GM23338 (cell line): ENCODE measurements at regions not wholly inside any gene's neighbourhood (a gene's known extent, or its start where the extent isn't known, plus 50 kb on each side); places are given as distances from the start of the nearest gene placed in this dataset.

Experiments used
- ATAC-seq: fragments of 200-7000 bp; cut with Tn5 transposase; 3 replicates; pipeline ENCODE4 v1.9.1; 2020
- DNase-seq: peaks from one replicate; pipeline ENCODE4 v3.0.0-alpha.2; 2015; ENCODE audit warnings: low spot score
- H2AFZ ChIP-seq: fragments of 200-600 bp; sonication (generic); 2 replicates; pipeline ENCODE4 v1.8.0; 2016; ENCODE audit warnings: antibody characterized with exemption, mild to moderate bottlenecking, moderate library complexity
- H3F3A ChIP-seq: fragments of 200-600 bp; sonication (generic); replicated peaks from 2 replicates; pipeline ENCODE4 v1.8.0; 2017; ENCODE audit warnings: antibody characterized with exemption, mixed run types, low read depth
- H3K27ac ChIP-seq: fragments of 200-600 bp; sonication (generic); 2 replicates; pipeline ENCODE4 v1.6.1; 2016; ENCODE audit warnings: low read depth
- H3K27me3 ChIP-seq: fragments of 200-600 bp; sonication (generic); 2 replicates; pipeline ENCODE4 v1.8.0; 2016; ENCODE audit warnings: mild to moderate bottlenecking, mixed run types, moderate library complexity; ENCODE audit not compliant: insufficient read depth
- H3K36me3 ChIP-seq: fragments of 200-600 bp; sonication (generic); 2 replicates; pipeline ENCODE4 v1.8.0; 2016; ENCODE audit warnings: mild to moderate bottlenecking; ENCODE audit not compliant: insufficient read depth
- H3K4me1 ChIP-seq: fragments of 200-600 bp; sonication (generic); 2 replicates; pipeline ENCODE4 v1.8.0; 2016; ENCODE audit warnings: mild to moderate bottlenecking, moderate library complexity; ENCODE audit not compliant: insufficient read depth
- H3K4me2 ChIP-seq: fragments of 200-600 bp; sonication (generic); 2 replicates; pipeline ENCODE4 v1.7.1; 2017; ENCODE audit warnings: mixed run types
- H3K4me3 ChIP-seq: fragments of 200-600 bp; sonication (generic); 2 replicates; pipeline ENCODE4 v1.6.1; 2016; ENCODE audit warnings: mixed run types
- H3K79me2 ChIP-seq: fragments of 200-600 bp; sonication (generic); replicated peaks from 2 replicates; pipeline ENCODE4 v1.8.0; 2017; ENCODE audit warnings: mild to moderate bottlenecking; ENCODE audit not compliant: insufficient read depth
- H3K9me2 ChIP-seq: fragments of 200-600 bp; sonication (generic); 2 replicates; pipeline ENCODE4 v1.8.0; 2017; ENCODE audit not compliant: insufficient read depth
- H4K20me1 ChIP-seq: fragments of 200-600 bp; sonication (generic); replicated peaks from 2 replicates; pipeline ENCODE4 v1.8.0; 2017; ENCODE audit warnings: mild to moderate bottlenecking; ENCODE audit not compliant: insufficient read depth
- H3K27ac Mint-ChIP-seq: 2 replicates; pipeline ENCODE4 v1.8.0; 2020; ENCODE audit warnings: inconsistent platforms, mild to moderate bottlenecking, moderate library complexity, mixed read lengths
- H3K27me3 Mint-ChIP-seq: 3 replicates; pipeline ENCODE4 v1.8.0; 2022; ENCODE audit warnings: low read depth, mild to moderate bottlenecking, moderate library complexity, mixed read lengths, inconsistent platforms; ENCODE audit not compliant: insufficient read depth, poor library complexity
- H3K36me3 Mint-ChIP-seq: 3 replicates; pipeline ENCODE4 v1.8.0; 2021; ENCODE audit warnings: low read depth, mild to moderate bottlenecking, inconsistent platforms, moderate library complexity, mixed read lengths
- H3K4me1 Mint-ChIP-seq: 3 replicates; pipeline ENCODE4 v1.8.0; 2020; ENCODE audit warnings: mild to moderate bottlenecking, inconsistent platforms, mixed read lengths
- H3K4me3 Mint-ChIP-seq: 3 replicates; pipeline ENCODE4 v1.8.0; 2021; ENCODE audit warnings: moderate library complexity, mild to moderate bottlenecking, inconsistent platforms, mixed read lengths
- H3K9me3 Mint-ChIP-seq: 3 replicates; pipeline ENCODE4 v1.8.0; 2020; ENCODE audit warnings: moderate library complexity, mild to moderate bottlenecking, inconsistent platforms, mixed read lengths
- CTCF ChIP-seq, 2 experiments: fragments of 200-600 bp in 1 of 2; sonication (generic) in 1 of 2; conservative IDR thresholded peaks; 2 replicates each; pipeline versions ENCODE4 v1.5.1 to v1.6.1; 2016 to 2017; ENCODE audit warnings: antibody characterized with exemption in 2 of 2, low read depth in 2 of 2, mild to moderate bottlenecking in 2 of 2, moderate library complexity in 1 of 2
- EZH2 ChIP-seq: fragments of 200-600 bp; sonication (generic); IDR thresholded peaks from one replicate; pipeline ENCODE4 v1.8.0; 2017; ENCODE audit warnings: antibody characterized with exemption, mild to moderate bottlenecking, low read depth; ENCODE audit not compliant: unreplicated experiment
- EZH2phosphoT487 ChIP-seq: fragments of 200-600 bp; sonication (generic); IDR thresholded peaks from one replicate; pipeline ENCODE4 v1.8.1; 2018; ENCODE audit warnings: antibody characterized with exemption; ENCODE audit not compliant: unreplicated experiment
- NANOG ChIP-seq: IDR thresholded peaks from 2 replicates; pipeline ENCODE4 v1.6.1; 2016; ENCODE audit warnings: antibody characterized with exemption, borderline replicate concordance
- ZNF331 ChIP-seq: fragments of 250-450 bp; sonication (Bioruptor Pico); IDR thresholded peaks from 2 replicates; pipeline ENCODE4 v1.5.0; 2020; ENCODE audit warnings: low read depth, mild to moderate bottlenecking, moderate library complexity
- TF ChIP-seq, protein P1 (sequence below): IDR thresholded peaks from one replicate; pipeline ENCODE4 v1.6.1; 2018; ENCODE audit warnings: antibody characterized with exemption; ENCODE audit not compliant: unreplicated experiment
- TF ChIP-seq, protein P2 (sequence below): IDR thresholded peaks from 2 replicates; pipeline ENCODE4 v1.6.1; 2016; ENCODE audit warnings: antibody characterized with exemption

GRCh38 chrY:19410980-19411766 is 333.4 kb downstream of the KDM5D start (continued):
- TF ChIP-seq, protein P1, sequence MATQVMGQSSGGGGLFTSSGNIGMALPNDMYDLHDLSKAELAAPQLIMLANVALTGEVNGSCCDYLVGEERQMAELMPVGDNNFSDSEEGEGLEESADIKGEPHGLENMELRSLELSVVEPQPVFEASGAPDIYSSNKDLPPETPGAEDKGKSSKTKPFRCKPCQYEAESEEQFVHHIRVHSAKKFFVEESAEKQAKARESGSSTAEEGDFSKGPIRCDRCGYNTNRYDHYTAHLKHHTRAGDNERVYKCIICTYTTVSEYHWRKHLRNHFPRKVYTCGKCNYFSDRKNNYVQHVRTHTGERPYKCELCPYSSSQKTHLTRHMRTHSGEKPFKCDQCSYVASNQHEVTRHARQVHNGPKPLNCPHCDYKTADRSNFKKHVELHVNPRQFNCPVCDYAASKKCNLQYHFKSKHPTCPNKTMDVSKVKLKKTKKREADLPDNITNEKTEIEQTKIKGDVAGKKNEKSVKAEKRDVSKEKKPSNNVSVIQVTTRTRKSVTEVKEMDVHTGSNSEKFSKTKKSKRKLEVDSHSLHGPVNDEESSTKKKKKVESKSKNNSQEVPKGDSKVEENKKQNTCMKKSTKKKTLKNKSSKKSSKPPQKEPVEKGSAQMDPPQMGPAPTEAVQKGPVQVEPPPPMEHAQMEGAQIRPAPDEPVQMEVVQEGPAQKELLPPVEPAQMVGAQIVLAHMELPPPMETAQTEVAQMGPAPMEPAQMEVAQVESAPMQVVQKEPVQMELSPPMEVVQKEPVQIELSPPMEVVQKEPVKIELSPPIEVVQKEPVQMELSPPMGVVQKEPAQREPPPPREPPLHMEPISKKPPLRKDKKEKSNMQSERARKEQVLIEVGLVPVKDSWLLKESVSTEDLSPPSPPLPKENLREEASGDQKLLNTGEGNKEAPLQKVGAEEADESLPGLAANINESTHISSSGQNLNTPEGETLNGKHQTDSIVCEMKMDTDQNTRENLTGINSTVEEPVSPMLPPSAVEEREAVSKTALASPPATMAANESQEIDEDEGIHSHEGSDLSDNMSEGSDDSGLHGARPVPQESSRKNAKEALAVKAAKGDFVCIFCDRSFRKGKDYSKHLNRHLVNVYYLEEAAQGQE = no peak

GRCh38 chrY:19406246-19406645 is 338.3 kb downstream of the KDM5D start:
- TF ChIP-seq EZH2phosphoT487 (no peak), NANOG (no peak)
- H3K9me3 Mint-ChIP-seq = no peaks in the 10 kb centered on the region
- Histone ChIP-seq H3K27me3 (no peaks in the 10 kb centered on the region), H3K79me2 (no peaks in the 10 kb centered on the region), H2AFZ (no peak overlapping the region), H4K20me1 (no peaks in the 10 kb centered on the region), H3F3A (no peaks in the 10 kb centered on the region), H3K4me3 (no peak overlapping the region), H3K4me2 (no peak overlapping the region), H3K36me3 (no peaks in the 10 kb centered on the region), H3K27ac (no peak overlapping the region), H3K9me2 (no peaks in the 10 kb centered on the region), H3K4me1 (no peaks in the 10 kb centered on the region)
- H3K4me3 Mint-ChIP-seq = no peak overlapping the region
- H3K4me1 Mint-ChIP-seq = peaks cover 3% of the 10 kb centered on the region; the same call in 2 of the 3 replicates
- H3K27me3 Mint-ChIP-seq = no peaks in the 10 kb centered on the region
- H3K27ac Mint-ChIP-seq = no peak overlapping the region
- DNase-seq (no peak), ATAC-seq (no peak)
- H3K36me3 Mint-ChIP-seq = no peaks in the 10 kb centered on the region

GRCh38 chrY:19405598-19405997 is 338.9 kb downstream of the KDM5D start:
- H3K36me3 Mint-ChIP-seq = no peaks in the 10 kb centered on the region
- H3K27ac Mint-ChIP-seq = no peak overlapping the region
- Histone ChIP-seq H3K36me3 (no peaks in the 10 kb centered on the region), H3K79me2 (no peaks in the 10 kb centered on the region), H3K4me1 (no peaks in the 10 kb centered on the region), H3K4me3 (no peak overlapping the region), H3K27ac (no peak overlapping the region), H4K20me1 (no peaks in the 10 kb centered on the region), H3K27me3 (no peaks in the 10 kb centered on the region), H3K4me2 (no peak overlapping the region), H2AFZ (no peak overlapping the region), H3K9me2 (no peaks in the 10 kb centered on the region), H3F3A (no peaks in the 10 kb centered on the region)
- DNase-seq = no peak
- no peak overlapping the region for H3K4me3 Mint-ChIP-seq
- ATAC-seq = no peak
- H3K4me1 Mint-ChIP-seq = peaks cover 2% of the 10 kb centered on the region; the same call in 2 of the 3 replicates
- H3K27me3 Mint-ChIP-seq = no peaks in the 10 kb centered on the region
- no peaks in the 10 kb centered on the region for H3K9me3 Mint-ChIP-seq
- TF ChIP-seq CTCF (conservative IDR thresholded peaks at IDR 0.05; ENCODE audit: low read depth in 2 of 2) (no peak), EZH2 (no peak), NANOG (no peak), ZNF331 (CRISPR knock-in tag) (no peak)
- TF ChIP-seq, protein P2, sequence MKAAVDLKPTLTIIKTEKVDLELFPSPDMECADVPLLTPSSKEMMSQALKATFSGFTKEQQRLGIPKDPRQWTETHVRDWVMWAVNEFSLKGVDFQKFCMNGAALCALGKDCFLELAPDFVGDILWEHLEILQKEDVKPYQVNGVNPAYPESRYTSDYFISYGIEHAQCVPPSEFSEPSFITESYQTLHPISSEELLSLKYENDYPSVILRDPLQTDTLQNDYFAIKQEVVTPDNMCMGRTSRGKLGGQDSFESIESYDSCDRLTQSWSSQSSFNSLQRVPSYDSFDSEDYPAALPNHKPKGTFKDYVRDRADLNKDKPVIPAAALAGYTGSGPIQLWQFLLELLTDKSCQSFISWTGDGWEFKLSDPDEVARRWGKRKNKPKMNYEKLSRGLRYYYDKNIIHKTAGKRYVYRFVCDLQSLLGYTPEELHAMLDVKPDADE = no peak
